ENCODE measurements at regions not wholly inside any gene's neighbourhood (a gene's known extent, or its start where the extent isn't known, plus 50 kb on each side); places are given as distances from the start of the nearest gene placed in this dataset.

GRCh38 chr11:10388101-10388500 lies 67.0 kb upstream of the AMPD3 start:
- DNase-seq: no peak

- no peak for DNase-seq
Measured at GRCh38 chr11:10388574-10388973, 66.5 kb upstream of the AMPD3 start.

GRCh38 chr11:10390375-10390774 lies 64.7 kb upstream of the AMPD3 start:
- DNase-seq: no peak

GRCh38 chr11:10392095-10393079 lies 62.7 kb upstream of the AMPD3 start:
- DNase-seq: no peak

GRCh38 chr11:10394229-10395101 lies 60.6 kb upstream of the AMPD3 start:
- no peak for DNase-seq

GRCh38 chr11:10395166-10395897 lies 59.7 kb upstream of the AMPD3 start:
- no peak for DNase-seq

- no peak for DNase-seq
Measured at GRCh38 chr11:10396771-10397170, 58.3 kb upstream of the AMPD3 start.

GRCh38 chr11:10397226-10397987 lies 57.7 kb upstream of the AMPD3 start:
- DNase-seq: no peak

GRCh38 chr11:10398525-10398924 lies 56.5 kb upstream of the AMPD3 start:
- DNase-seq: no peak

- DNase-seq: no peak
Measured at GRCh38 chr11:10400856-10401255, 54.2 kb upstream of the AMPD3 start.

GRCh38 chr11:10401256-10401655 lies 53.8 kb upstream of the AMPD3 start:
- DNase-seq: no peak

GRCh38 chr11:10401696-10402392 lies 53.2 kb upstream of the AMPD3 start:
- DNase-seq: no peak

All from stimulated activated CD4-positive, alpha-beta T cell treated with anti-CD3 and anti-CD28 coated beads, Interleukin-1b, Interleukin-23, amount 100 ng/mL, for 48 hours (primary cell).